Activated naive CD8-positive, alpha-beta T cell treated with anti-CD3 and anti-CD28 coated beads, Interleukin-2, amount 10 ng/mL, durations not matched to agents 7 days and 5 days (primary cell): ENCODE measurements at regions not wholly inside any gene's neighbourhood (a gene's known extent, or its start where the extent isn't known, plus 50 kb on each side); places are given as distances from the start of the nearest gene placed in this dataset.

ENCODE experiments used
- ATAC-seq: fragments of 150-1000 bp; cut with Tn5 transposase; one replicate; pipeline ENCODE4 v1.10.0; 2021; ENCODE audit warnings: low read depth, moderate library complexity
- POLR2A ChIA-PET: fragments of 350-600 bp; sonication (Branson Sonifier 250); formaldehyde crosslinking; loops from one replicate; lab custom pipeline; 2021; ENCODE audit warnings: antibody characterized with exemption; lab: Charles Lee
- DNase-seq: peaks from one replicate; pipeline ENCODE4 v3.0.0; 2021
- H3K27ac Mint-ChIP-seq: one replicate; pipeline ENCODE4 v1.8.0; 2022; ENCODE audit warnings: mild to moderate bottlenecking, mixed read lengths
- H3K27me3 Mint-ChIP-seq: one replicate; pipeline ENCODE4 v1.8.0; 2022; ENCODE audit warnings: mild to moderate bottlenecking, moderate library complexity, mixed read lengths
- H3K36me3 Mint-ChIP-seq: one replicate; pipeline ENCODE4 v1.8.0; 2021; ENCODE audit warnings: mild to moderate bottlenecking, mixed read lengths
- H3K4me1 Mint-ChIP-seq: one replicate; pipeline ENCODE4 v1.8.0; 2021; ENCODE audit warnings: mixed read lengths
- H3K4me3 Mint-ChIP-seq: one replicate; pipeline ENCODE4 v1.8.0; 2022; ENCODE audit warnings: mild to moderate bottlenecking, moderate library complexity, mixed read lengths
- H3K9me3 Mint-ChIP-seq: one replicate; pipeline ENCODE4 v1.8.0; 2021; ENCODE audit warnings: mixed read lengths

DNA sequence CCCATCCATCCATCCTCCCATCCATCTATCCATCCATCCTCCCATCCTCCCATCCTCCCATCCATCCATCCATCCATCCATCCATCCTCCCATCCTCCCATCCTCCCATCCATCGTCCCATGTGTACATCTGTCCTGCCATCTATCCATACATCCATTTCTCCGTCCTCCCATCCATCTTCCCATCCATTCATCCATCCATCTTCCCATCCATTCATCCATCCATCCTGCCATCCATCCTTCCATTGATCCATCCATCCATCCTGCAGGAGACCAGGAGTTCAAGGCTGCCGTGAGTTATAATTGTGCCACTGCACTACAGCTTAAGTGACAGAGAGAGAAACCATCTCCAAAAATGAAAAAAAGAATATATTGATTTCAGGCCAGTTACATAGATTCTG, 356.5 kb downstream of the CDH26 start:
- DNase-seq (no peak), ATAC-seq (no peak)
- no peaks in the 10 kb centered on the region for H3K4me1 Mint-ChIP-seq
- H3K4me3 Mint-ChIP-seq, result no peak overlapping the region
- H3K9me3 Mint-ChIP-seq, result peaks cover 3% of the 10 kb centered on the region
- no peak overlapping the region for H3K27ac Mint-ChIP-seq
- POLR2A ChIA-PET, result no interaction called here
- no peaks in the 10 kb centered on the region for H3K36me3 Mint-ChIP-seq
- H3K27me3 Mint-ChIP-seq, result no peaks in the 10 kb centered on the region

DNA sequence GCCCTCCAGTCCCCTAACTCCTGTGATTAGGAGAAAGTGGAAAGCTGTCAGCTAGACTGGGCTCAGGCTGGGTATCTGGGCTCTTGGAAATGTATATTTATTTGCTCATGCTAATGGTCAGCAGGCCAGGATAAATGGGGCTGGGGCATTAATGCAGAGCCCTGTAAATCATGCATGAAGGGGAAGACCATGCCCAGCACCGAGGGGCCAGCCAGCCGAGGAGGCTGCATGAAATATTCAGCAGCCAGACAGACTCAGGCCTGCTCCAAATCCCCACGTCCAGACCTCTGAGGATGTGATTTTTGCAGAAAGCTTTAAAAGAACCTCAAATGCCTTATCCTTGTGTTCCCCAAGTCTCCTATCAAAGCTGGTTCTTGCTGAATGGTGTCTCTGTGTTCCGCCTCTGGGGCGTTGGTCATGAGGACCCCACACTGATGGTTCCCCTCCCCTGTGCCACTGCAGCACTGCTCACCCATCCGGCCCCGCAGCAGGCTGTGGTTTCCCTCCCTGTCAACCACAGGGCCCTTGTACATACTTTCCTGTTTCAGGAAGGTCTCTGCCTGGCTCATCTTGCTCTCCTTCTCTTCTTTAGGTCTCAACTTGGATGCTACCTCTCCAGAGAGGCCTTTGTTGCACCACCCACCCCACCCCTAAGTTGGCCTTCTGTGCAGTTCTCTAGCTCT, 358.4 kb downstream of the CDH26 start:
- no peaks in the 10 kb centered on the region for H3K36me3 Mint-ChIP-seq

GRCh38 chr20:60317401-60317800, 359.2 kb downstream of the CDH26 start:
- ATAC-seq (no peak), DNase-seq (no peak)
- H3K27ac Mint-ChIP-seq, result no peak overlapping the region
- peaks cover 3% of the 10 kb centered on the region for H3K9me3 Mint-ChIP-seq
- no peaks in the 10 kb centered on the region for H3K27me3 Mint-ChIP-seq
- H3K4me3 Mint-ChIP-seq, result no peak overlapping the region
- POLR2A ChIA-PET, result no interaction called here
- H3K4me1 Mint-ChIP-seq, result no peaks in the 10 kb centered on the region
- no peaks in the 10 kb centered on the region for H3K36me3 Mint-ChIP-seq

More for the DNA sequence above, 358.4 kb downstream of the CDH26 start:
- ATAC-seq, result no peak
- Mint-ChIP-seq H3K9me3 (peaks cover 3% of the 10 kb centered on the region), H3K27ac (no peak overlapping the region), H3K27me3 (no peaks in the 10 kb centered on the region), H3K4me3 (no peak overlapping the region), H3K4me1 (no peaks in the 10 kb centered on the region)
- no peak for DNase-seq
- POLR2A ChIA-PET, result no interaction called here

- DNase-seq (no peak), ATAC-seq (no peak)
- Mint-ChIP-seq H3K27me3 (no peaks in the 10 kb centered on the region), H3K4me3 (no peak overlapping the region), H3K9me3 (no peaks in the 10 kb centered on the region), H3K36me3 (no peaks in the 10 kb centered on the region), H3K4me1 (no peaks in the 10 kb centered on the region), H3K27ac (no peak overlapping the region)
- POLR2A ChIA-PET, result no interaction called here
Measured at GRCh38 chr20:60321601-60322000, 363.4 kb downstream of the CDH26 start.

DNA sequence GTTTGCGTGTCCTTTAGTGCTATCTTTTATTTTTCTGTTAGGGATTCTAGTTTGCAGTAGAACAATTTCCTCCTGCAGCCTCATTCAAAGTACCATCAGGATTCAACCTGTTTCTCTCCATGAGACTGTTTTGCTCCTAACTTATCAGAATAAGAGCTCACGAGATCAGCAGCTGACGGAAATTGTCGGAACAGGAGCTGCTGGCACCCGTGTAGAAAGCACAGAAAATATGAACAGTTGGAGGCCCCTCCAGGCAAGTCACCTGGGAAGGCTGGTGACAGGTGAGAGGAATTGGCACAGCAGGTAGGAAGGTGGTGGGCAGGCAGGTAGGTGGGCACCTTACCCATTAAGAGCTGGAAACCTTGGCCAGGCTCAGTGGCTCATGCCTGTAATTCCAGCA, 368.6 kb downstream of the CDH26 start:
- Mint-ChIP-seq H3K27ac (no peak overlapping the region), H3K27me3 (no peaks in the 10 kb centered on the region), H3K4me3 (no peak overlapping the region), H3K36me3 (no peaks in the 10 kb centered on the region), H3K9me3 (no peaks in the 10 kb centered on the region), H3K4me1 (no peaks in the 10 kb centered on the region)
- POLR2A ChIA-PET, result no interaction called here
- no peak for ATAC-seq
- no peak for DNase-seq

- Mint-ChIP-seq H3K4me1 (no peaks in the 10 kb centered on the region), H3K27me3 (no peaks in the 10 kb centered on the region), H3K9me3 (no peaks in the 10 kb centered on the region), H3K27ac (no peak overlapping the region), H3K4me3 (no peak overlapping the region), H3K36me3 (no peaks in the 10 kb centered on the region)
- no peak for ATAC-seq
- no peak for DNase-seq
- POLR2A ChIA-PET, result no interaction called here
Measured at GRCh38 chr20:60327971-60328660, 369.9 kb downstream of the CDH26 start.

- H3K27me3 Mint-ChIP-seq, result peaks cover 2% of the 10 kb centered on the region
- no peaks in the 10 kb centered on the region for H3K9me3 Mint-ChIP-seq
- H3K27ac Mint-ChIP-seq, result no peak overlapping the region
- H3K36me3 Mint-ChIP-seq, result no peaks in the 10 kb centered on the region
- no peak for ATAC-seq
- no peaks in the 10 kb centered on the region for H3K4me1 Mint-ChIP-seq
- no peak overlapping the region for H3K4me3 Mint-ChIP-seq
- POLR2A ChIA-PET, result no interaction called here
- DNase-seq, result no peak
Measured at GRCh38 chr20:60330461-60330860, 372.2 kb downstream of the CDH26 start.

DNA sequence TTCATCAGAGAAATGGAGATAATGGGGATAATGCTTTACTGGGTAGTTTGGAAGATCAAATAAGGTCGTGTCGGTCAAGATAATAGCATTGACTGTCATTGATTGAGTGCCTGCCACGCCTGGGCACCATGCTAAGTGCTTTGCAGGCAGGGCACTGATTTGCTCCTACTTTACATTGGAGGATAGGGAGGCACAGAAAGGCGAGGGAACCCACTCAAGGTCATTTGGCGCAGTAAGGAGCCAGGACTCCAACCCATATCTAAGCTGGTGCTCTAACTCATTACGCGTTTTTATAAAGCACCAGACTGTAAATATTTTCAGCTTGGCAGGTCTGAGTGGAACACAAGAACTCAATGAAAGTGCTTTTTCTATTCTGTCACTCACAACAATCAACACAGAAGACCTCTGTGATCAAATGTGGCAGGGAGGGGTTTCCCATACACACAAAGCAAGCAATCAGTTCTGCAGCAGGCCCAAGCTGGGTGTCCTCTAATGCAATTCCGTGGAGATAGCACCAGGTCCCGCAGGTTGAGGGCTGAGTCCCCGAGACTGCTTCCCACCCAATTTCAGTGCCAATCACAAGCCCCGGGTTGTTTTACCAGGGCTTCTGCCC, 373.6 kb downstream of the CDH26 start:
- no peak overlapping the region for H3K27ac Mint-ChIP-seq
- no peak overlapping the region for H3K4me3 Mint-ChIP-seq
- ATAC-seq (no peak), DNase-seq (no peak)
- peaks cover 2% of the 10 kb centered on the region for H3K27me3 Mint-ChIP-seq
- H3K9me3 Mint-ChIP-seq, result no peaks in the 10 kb centered on the region
- POLR2A ChIA-PET, result no interaction called here
- no peaks in the 10 kb centered on the region for H3K4me1 Mint-ChIP-seq
- H3K36me3 Mint-ChIP-seq, result no peaks in the 10 kb centered on the region

DNA sequence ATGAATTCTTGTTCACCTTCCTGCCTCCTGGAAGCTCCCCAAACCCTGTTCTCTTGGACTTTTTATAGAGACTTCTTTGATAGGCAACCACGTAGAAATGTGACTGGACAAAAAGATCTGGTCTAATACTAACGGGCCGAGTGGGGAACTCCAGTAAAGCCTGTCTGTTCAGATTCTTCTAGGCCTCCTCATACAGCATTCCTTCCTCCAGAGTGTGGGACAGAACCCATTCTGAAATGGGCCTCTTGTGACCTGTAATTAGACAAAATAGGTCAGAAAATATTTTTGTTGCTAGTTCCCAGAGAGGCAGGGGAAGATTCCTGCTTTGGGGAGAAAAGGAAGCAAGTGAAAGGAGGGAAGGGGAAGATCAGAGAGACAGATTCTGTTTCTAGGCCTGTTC, 374.3 kb downstream of the CDH26 start:
- no peaks in the 10 kb centered on the region for H3K9me3 Mint-ChIP-seq
- no peak overlapping the region for H3K27ac Mint-ChIP-seq
- POLR2A ChIA-PET, result no interaction called here
- DNase-seq (no peak), ATAC-seq (no peak)
- H3K36me3 Mint-ChIP-seq, result no peaks in the 10 kb centered on the region
- peaks cover 2% of the 10 kb centered on the region for H3K27me3 Mint-ChIP-seq
- H3K4me1 Mint-ChIP-seq, result no peaks in the 10 kb centered on the region
- H3K4me3 Mint-ChIP-seq, result no peak overlapping the region

DNA sequence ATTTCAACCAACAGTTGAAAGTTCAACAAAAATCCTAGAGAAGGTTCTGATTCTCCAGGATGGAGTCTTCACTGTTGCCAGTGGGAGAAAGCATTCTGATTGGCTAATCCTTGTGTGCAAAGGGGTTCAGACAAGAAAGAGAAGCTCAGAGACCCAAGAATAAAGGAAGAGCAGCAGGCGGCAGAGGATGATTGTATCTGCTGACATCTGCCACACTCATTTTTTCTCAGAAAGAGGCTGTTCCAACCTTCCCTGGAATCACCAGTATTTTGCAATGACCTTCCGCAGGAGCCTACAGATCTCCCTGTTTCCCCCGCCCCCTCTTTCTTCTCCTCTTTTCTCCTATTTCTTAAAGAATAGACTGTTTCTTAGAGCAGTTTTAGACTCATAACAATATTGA, 376.7 kb downstream of the CDH26 start:
- Mint-ChIP-seq H3K4me1 (no peaks in the 10 kb centered on the region), H3K4me3 (no peak overlapping the region), H3K27ac (no peak overlapping the region), H3K9me3 (no peaks in the 10 kb centered on the region), H3K27me3 (peaks cover 2% of the 10 kb centered on the region), H3K36me3 (no peaks in the 10 kb centered on the region)
- POLR2A ChIA-PET, result no interaction called here
- ATAC-seq, result no peak
- no peak for DNase-seq

- POLR2A ChIA-PET, result no interaction called here
- Mint-ChIP-seq H3K27me3 (peaks cover 2% of the 10 kb centered on the region), H3K4me3 (no peak overlapping the region), H3K4me1 (no peaks in the 10 kb centered on the region), H3K27ac (no peak overlapping the region), H3K9me3 (no peaks in the 10 kb centered on the region), H3K36me3 (no peaks in the 10 kb centered on the region)
- DNase-seq (no peak), ATAC-seq (no peak)
Measured at GRCh38 chr20:60338556-60338955, 380.3 kb downstream of the CDH26 start.

DNA sequence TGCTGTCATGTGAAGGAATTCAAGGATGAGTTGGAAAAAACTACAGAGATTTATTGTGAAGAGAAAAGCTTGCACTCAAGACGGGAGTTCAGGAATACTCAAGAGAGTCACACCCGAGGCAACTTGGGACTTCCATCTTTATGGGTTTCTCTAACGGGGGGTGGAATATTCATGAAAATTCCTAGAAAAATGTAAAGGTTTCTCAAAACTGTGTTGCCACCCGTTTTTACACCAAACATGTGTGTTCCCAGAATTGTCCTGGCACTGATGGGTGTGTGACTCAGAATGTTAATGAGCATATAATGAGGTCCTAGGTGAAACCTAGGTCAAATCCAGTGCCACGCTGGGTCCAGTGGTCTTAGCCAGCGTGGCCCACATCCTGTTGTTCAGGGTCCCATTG, 381.5 kb downstream of the CDH26 start:
- H3K4me3 Mint-ChIP-seq, result no peak overlapping the region
- POLR2A ChIA-PET, result no interaction called here
- H3K27me3 Mint-ChIP-seq, result no peaks in the 10 kb centered on the region
- H3K9me3 Mint-ChIP-seq, result no peaks in the 10 kb centered on the region
- DNase-seq (no peak), ATAC-seq (no peak)
- H3K4me1 Mint-ChIP-seq, result no peaks in the 10 kb centered on the region
- H3K36me3 Mint-ChIP-seq, result no peaks in the 10 kb centered on the region
- no peak overlapping the region for H3K27ac Mint-ChIP-seq

DNA sequence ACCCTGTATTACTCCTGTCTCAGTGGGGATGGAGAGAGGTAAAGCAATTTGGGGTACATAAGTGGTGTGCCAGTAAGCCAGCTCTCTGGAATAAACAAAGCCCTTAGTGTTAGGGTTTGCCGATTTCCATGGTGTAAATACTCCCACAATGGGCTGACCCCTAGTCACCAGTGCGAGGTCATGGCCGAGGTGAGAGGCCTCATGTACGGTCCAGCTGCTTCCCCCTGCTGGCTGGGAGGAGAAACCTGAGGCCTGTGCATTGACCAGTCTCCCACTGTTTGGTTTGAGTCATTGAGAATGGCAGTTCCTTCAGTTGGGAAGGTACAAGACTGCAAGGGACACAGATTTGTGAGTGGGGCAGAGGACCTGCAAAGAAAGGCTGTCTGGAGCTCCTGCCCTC, 382.0 kb downstream of the CDH26 start:
- POLR2A ChIA-PET, result no interaction called here
- no peaks in the 10 kb centered on the region for H3K4me1 Mint-ChIP-seq
- H3K36me3 Mint-ChIP-seq, result no peaks in the 10 kb centered on the region
- H3K4me3 Mint-ChIP-seq, result no peak overlapping the region
- DNase-seq (no peak), ATAC-seq (no peak)
- H3K27ac Mint-ChIP-seq, result no peak overlapping the region
- H3K9me3 Mint-ChIP-seq, result no peaks in the 10 kb centered on the region
- H3K27me3 Mint-ChIP-seq, result no peaks in the 10 kb centered on the region

DNA sequence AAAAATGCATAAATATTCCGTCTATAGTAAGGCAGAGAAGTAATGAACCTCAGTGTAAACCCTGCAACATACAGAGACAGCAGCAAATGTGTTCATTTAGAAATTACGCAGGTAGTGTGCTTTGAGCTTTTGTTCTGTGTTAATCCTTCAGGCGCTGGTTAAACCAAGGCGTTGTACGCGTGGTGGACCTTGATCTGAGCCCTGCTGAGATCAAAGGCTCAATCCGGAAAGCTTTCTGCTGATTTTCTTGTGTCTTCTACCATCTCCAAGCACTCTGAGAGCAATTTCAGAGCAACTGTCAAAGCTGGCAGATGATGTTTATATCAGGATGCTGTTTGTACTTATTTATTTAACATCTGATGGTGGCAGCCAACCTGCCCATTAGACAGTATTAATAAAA, 382.8 kb downstream of the CDH26 start:
- ATAC-seq (no peak), DNase-seq (no peak)
- POLR2A ChIA-PET, result no interaction called here
- no peak overlapping the region for H3K4me3 Mint-ChIP-seq
- no peak overlapping the region for H3K27ac Mint-ChIP-seq
- peaks cover 2% of the 10 kb centered on the region for H3K27me3 Mint-ChIP-seq
- H3K9me3 Mint-ChIP-seq, result no peaks in the 10 kb centered on the region
- no peaks in the 10 kb centered on the region for H3K36me3 Mint-ChIP-seq
- no peaks in the 10 kb centered on the region for H3K4me1 Mint-ChIP-seq
